Neural cell (in vitro differentiated cells): ENCODE measurements at regions not wholly inside any gene's neighbourhood (a gene's known extent, or its start where the extent isn't known, plus 50 kb on each side); places are given as distances from the start of the nearest gene placed in this dataset.

Source experiments
- REST ChIP-seq: IDR thresholded peaks from 2 replicates; pipeline ENCODE4 v1.6.1; 2012; ENCODE audit warnings: borderline replicate concordance
- TAF1 ChIP-seq: IDR thresholded peaks from 2 replicates; pipeline ENCODE4 v1.6.1; 2012; ENCODE audit warnings: low read depth

- TF ChIP-seq TAF1 (no peak), REST (no peak)
Measured at GRCh38 chr1:216830424-216831210, 107.4 kb upstream of the ESRRG start.
